HG03159 (cell line): ENCODE measurements at regions not wholly inside any gene's neighbourhood (a gene's known extent, or its start where the extent isn't known, plus 50 kb on each side); places are given as distances from the start of the nearest gene placed in this dataset.
"Not testable (repeated sequence)": the region's sequence is repeated elsewhere in the genome, so short reads cannot be mapped to it uniquely, and the experiment has no call there.

Experiments used
- ATAC-seq: cut with Tn5 transposase; IDR thresholded peaks from one replicate; pipeline ENCODE4 v1.9.1; 2021; ENCODE audit warnings: mild to moderate bottlenecking, moderate library complexity; ENCODE audit not compliant: unreplicated experiment

DNA sequence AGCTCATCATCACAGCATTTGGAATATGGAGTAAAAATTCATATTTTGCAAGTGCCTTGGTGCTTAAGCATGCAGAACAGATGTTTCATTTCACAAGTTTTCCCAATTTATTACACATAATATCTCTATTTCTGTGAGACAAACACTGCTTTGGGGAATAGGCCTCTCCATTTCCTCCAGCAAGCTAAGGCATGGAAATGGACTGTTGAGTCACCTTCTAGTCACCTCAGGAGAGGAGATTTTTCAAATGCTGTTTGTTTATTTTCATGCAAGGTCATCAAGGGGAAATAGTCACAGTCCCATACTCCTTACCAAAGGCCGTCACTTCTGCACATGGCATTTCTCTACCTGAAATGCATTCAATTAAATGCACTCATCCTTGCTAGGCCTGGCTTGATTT is 57.4 kb upstream of the NUTM2D start:
- ATAC-seq: not testable (repeated sequence)

DNA sequence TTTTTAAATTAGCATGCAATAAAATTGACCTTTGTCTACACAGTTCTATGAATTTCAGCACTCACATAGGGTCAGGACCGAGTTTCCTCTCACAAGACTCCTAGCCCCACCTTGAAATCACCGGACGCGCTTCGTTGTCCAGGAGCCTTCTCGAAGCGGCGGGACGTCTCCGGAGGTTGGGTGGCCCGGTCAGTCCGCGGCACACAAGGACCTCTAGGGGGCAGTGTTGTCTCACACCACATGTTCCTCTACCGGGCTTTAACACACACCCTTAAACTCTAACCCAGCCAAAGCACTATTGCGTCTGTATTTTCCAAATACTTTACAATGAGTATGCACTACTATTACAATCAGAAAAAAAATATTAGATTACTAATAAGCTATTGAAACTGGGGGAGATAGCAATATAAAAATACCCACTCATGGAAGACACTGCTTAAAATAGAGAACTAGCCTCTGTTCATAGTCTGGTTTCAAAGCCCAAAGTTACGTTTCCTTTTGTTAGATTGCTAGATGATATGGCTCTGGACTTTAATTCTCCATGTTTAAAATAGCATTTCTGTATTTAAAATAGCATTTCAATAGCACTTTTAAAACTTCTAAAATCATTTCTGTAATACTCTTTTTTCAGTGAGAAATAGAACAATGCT is 56.0 kb upstream of the NUTM2D start:
- ATAC-seq: peak; percentile 97

DNA sequence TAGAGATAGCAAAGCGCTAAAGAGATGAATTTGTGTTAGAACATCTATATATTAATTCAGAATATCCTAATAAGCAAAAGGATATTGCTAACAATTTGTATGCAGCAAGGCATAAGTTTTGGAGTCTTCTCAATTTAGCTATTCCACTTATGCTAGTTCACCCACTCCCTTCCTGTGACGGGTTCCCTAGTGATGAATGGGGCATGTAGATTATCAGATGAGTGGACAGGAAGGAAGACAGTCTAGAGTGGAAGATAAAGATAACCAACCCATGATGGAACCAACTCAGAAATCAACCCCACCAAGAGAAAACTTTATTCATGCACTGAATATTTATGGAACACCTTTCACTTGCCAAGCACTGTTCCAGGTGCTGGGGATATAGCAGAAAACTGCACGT is 55.4 kb upstream of the NUTM2D start:
- ATAC-seq: not testable (repeated sequence)

DNA sequence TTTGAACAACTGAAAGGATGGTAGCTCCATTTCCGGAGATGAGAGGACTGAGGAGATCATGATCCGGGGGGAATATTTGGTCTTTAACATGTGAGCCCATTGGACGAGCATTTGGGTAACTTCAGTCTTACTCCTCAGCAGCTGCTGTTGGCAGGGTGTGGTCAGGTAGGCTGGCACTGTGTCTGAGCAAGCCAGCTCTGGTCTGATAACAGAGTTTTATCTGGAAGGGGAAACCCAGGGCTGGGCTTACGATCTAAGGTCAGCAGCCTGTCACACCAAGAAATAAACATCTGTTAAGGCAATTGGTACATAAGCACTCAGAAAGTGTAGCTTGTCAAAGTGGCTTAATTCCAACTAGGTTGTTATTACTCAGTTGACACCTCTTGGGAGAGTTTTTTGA is 53.8 kb upstream of the NUTM2D start:
- not testable (repeated sequence) for ATAC-seq

DNA sequence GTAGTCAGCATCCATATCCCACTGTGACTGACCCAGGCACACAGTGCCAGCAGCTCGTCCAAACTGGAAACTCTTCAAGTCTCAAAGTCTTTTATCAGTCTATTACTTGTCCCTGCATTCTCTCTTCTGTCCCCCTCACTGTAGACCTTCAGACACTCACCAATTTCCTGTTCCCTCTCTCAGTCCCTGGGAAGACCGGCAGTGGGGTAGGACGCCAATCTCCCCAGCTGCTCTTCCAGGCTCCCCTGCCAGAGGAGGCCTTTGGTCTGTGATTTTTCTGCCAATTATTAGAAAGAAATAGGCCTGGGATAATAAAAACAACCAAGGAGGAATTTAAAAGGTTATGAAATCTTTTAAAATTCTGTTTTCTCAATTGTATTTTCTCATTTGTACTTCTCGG is 50.9 kb upstream of the NUTM2D start:
- ATAC-seq: not testable (repeated sequence)
